Transverse colon (tissue), 4 donors: ENCODE measurements at regions not wholly inside any gene's neighbourhood (a gene's known extent, or its start where the extent isn't known, plus 50 kb on each side); places are given as distances from the start of the nearest gene placed in this dataset.

Experiments
- DNase-seq: peaks from one replicate; pipeline ENCODE4 v3.0.0-alpha.2; 2019
- H3K27ac ChIP-seq, 4 donors: fragments of 200-600 bp; sonication (generic); 2 replicates each; pipeline ENCODE4 v1.5.1; 2016 to 2018; ENCODE audit warnings: inconsistent platforms in 4 of 4
- H3K27me3 ChIP-seq: fragments of 200-600 bp; sonication (generic); 2 replicates; pipeline ENCODE4 v1.5.1; 2017; ENCODE audit warnings: inconsistent platforms
- H3K36me3 ChIP-seq, 4 donors: fragments of 200-600 bp; sonication (generic); 2 replicates each; pipeline ENCODE4 v1.5.1; 2017 to 2019; ENCODE audit warnings: inconsistent platforms in 4 of 4
- H3K4me1 ChIP-seq, 4 donors: fragments of 200-600 bp; sonication (generic); 2 replicates each; pipeline ENCODE4 v1.5.1; 2017 to 2020; ENCODE audit warnings: inconsistent platforms in 4 of 4
- H3K4me3 ChIP-seq, 4 donors: fragments of 200-600 bp; sonication (generic); 1 replicate in 1 of 4; 2 replicates in 3 of 4; pipeline versions ENCODE4 v1.5.1 to v1.6.1; 2017 to 2019; ENCODE audit warnings: inconsistent platforms in 4 of 4
- H3K9me3 ChIP-seq, 2 donors: fragments of 200-600 bp; sonication (generic); 2 replicates each; pipeline ENCODE4 v1.5.1; 2017 to 2019; ENCODE audit warnings: inconsistent platforms in 2 of 2
- EP300 ChIP-seq: sonication (generic); formaldehyde crosslinking; IDR thresholded peaks from one replicate; pipeline ENCODE4 v1.6.1; 2017; ENCODE audit warnings: antibody characterized with exemption, low read depth
- POLR2A ChIP-seq: fragments of 450-650 bp; IDR thresholded peaks from one replicate; pipeline ENCODE4 v1.6.1; 2016; ENCODE audit warnings: antibody characterized with exemption, mild to moderate bottlenecking, moderate library complexity
- POLR2AphosphoS5 ChIP-seq, 3 donors: sonication (generic); formaldehyde crosslinking; IDR thresholded peaks; one replicate each; pipeline ENCODE4 v1.6.1; 2016; ENCODE audit warnings: antibody characterized with exemption in 3 of 3
- WGBS, 2 donors: methylation state at CpG; one replicate each; pipeline ENCODE4 v1.1.5; 2018; ENCODE audit warnings: low coverage in 1 of 2; 5-methylcytosine and 5-hydroxymethylcytosine counted together
- in situ Hi-C, 4 donors: fragments of 200-750 bp; cut with MboI; loops; one replicate each; pipeline versions ENCODE4 v1.15.0 to v1.15.1; 2017; ENCODE audit warnings: low sequenced_read_pairs in 3 of 4, low pct_ligation_motif_present in 1 of 4, low pct_unique_long_range_greater_than_20kb in 1 of 4
- intact Hi-C: fragments of 100-400 bp; cut with DNase I; formaldehyde crosslinking; loops from one replicate; pipeline ENCODE4 v1.15.1; 2023; ENCODE audit warnings: low total_unique reads
- TF ChIP-seq, protein P1 (sequence below), 5 experiments: fragments of 200-600 bp in 3 of 5; fragments of 450-650 bp in 2 of 5; sonication (generic) in 3 of 5; IDR thresholded peaks; 1 replicate in 2 of 5; 2 replicates in 3 of 5; pipeline ENCODE4 v1.5.1; 2016 to 2017; ENCODE audit warnings: antibody characterized with exemption in 5 of 5, inconsistent platforms in 3 of 5, mild to moderate bottlenecking in 2 of 5, moderate library complexity in 1 of 5

DNA sequence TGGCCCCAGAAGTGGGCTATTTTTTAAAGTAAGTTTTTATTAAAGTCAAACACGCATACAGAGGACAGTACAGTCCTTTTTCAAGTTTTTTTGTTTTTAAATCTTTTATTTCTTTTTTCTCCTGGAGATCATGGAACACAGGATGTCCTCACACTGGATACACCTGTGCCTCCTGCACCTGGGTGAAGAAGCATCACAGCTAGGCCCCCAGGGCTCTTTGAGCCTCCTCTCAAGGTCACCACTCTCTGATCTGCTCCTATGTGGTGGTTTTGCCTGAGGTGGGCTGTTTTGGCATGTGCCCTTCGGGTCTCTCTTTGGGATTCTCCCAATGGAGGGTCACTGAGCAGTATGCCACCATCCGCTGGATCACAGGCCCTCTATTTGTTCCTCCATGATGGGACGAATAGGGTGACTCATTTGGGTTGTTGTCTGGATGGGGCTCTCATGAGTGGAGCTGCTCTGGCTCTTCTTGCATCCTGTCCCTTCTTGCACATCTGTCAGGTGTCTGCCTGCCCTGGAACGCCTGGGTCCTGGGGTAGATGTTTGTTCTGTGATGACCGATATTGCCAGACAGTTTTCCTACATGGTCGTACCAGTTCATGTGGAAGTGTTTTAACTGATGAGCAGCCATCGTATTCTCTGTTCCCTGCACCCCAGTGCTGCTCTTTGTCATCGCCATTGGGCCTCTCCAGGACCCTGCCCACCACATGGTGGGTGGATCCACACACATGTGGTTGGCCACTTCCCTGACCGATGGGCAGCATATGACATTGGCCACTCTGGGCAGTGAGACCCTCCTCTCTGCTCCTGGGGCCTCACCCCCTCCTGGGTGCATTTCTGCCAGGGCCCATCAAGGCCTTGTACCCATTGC lies 55.2 kb upstream of the MED9 start:
- 86 to 96% methylated on average over 1 to 10 of the region's 10 CpGs for WGBS, 2 donors
- intact Hi-C loops (no loop called here), in situ Hi-C loops (no loop called here)
- Histone ChIP-seq H3K27me3 (no peaks in the 10 kb centered on the region), H3K4me3 (no peak overlapping the region), H3K36me3 (no peaks in the 10 kb centered on the region), H3K4me1 (peaks cover 0 to 15% (median 5%) of the 10 kb centered on the region in 4 donors), H3K27ac (no peak overlapping the region), H3K9me3 (no peaks in the 10 kb centered on the region)
- no peak for DNase-seq
- TF ChIP-seq, protein P1, sequence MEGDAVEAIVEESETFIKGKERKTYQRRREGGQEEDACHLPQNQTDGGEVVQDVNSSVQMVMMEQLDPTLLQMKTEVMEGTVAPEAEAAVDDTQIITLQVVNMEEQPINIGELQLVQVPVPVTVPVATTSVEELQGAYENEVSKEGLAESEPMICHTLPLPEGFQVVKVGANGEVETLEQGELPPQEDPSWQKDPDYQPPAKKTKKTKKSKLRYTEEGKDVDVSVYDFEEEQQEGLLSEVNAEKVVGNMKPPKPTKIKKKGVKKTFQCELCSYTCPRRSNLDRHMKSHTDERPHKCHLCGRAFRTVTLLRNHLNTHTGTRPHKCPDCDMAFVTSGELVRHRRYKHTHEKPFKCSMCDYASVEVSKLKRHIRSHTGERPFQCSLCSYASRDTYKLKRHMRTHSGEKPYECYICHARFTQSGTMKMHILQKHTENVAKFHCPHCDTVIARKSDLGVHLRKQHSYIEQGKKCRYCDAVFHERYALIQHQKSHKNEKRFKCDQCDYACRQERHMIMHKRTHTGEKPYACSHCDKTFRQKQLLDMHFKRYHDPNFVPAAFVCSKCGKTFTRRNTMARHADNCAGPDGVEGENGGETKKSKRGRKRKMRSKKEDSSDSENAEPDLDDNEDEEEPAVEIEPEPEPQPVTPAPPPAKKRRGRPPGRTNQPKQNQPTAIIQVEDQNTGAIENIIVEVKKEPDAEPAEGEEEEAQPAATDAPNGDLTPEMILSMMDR (IDR thresholded peaks at IDR 0.05): no peak
- TF ChIP-seq POLR2AphosphoS5 (IDR thresholded peaks at IDR 0.05) (no peak), POLR2A (no peak), EP300 (no peak)

DNA sequence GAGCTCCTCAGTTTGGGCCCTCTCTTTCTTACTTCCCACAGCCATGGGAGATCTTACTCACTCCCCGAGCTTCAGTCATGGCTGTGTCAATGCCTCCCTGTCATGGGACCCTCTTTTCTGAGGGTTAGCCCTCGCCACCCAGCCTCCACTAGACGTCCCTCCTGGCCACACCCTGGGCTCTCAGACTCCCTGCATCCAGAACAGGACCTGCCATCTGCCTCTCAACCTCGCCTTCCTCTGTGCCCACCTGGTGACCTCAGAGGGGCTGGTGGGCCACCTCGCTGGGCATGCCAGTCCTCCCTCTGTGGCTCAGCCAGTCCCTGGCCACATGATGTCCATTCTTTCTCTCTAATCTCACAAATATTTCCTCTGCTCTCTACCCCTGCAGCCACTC lies 54.6 kb upstream of the MED9 start:
- 80 to 81% methylated on average over 1 to 5 of the region's 5 CpGs for WGBS, 2 donors
- H3K4me1 ChIP-seq: peaks cover 0 to 9% (median 5%) of the 10 kb centered on the region in 4 donors
- no peaks in the 10 kb centered on the region for H3K36me3 ChIP-seq
- TF ChIP-seq POLR2AphosphoS5 (IDR thresholded peaks at IDR 0.05) (no peak), POLR2A (no peak), EP300 (no peak)
- TF ChIP-seq, protein P1 (IDR thresholded peaks at IDR 0.05): no peak
- intact Hi-C loops (no loop called here), in situ Hi-C loops (no loop called here)
- no peak for DNase-seq
- H3K9me3 ChIP-seq: no peaks in the 10 kb centered on the region
- no peak overlapping the region for H3K4me3 ChIP-seq
- H3K27me3 ChIP-seq: no peaks in the 10 kb centered on the region
- H3K27ac ChIP-seq: no peak overlapping the region

DNA sequence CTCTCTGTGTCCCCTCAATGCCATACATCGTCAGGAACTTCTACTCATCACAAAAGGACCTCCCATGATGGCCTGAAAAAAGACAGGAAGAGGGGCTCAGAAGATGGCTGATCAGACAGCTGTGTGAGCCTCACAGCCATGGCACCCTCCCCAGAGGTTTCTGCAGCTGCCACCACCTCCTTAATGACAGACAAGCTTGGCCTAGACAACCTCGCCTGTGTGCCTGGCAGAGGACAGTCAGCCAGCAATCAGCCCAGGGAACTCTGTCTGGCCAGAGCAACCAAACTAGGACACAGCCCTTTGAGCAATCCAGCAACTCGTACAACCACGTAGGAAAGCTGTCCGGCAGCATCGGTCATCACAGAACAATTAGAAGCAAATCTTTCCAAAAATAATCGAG lies 54.2 kb upstream of the MED9 start:
- no peak overlapping the region for H3K4me3 ChIP-seq
- peaks cover 0 to 6% (median 4%) of the 10 kb centered on the region in 4 donors for H3K4me1 ChIP-seq
- H3K36me3 ChIP-seq: no peaks in the 10 kb centered on the region
- WGBS, 2 donors: 90 to 97% methylated on average over 6 to 7 of the region's 7 CpGs
- in situ Hi-C loops (no loop called here), intact Hi-C loops (no loop called here)
- H3K27ac ChIP-seq: no peak overlapping the region
- no peak for DNase-seq
- no peaks in the 10 kb centered on the region for H3K9me3 ChIP-seq
- H3K27me3 ChIP-seq: no peaks in the 10 kb centered on the region
- TF ChIP-seq POLR2A: no peak
- TF ChIP-seq, protein P1 (IDR thresholded peaks at IDR 0.05): no peak
- no peak for TF ChIP-seq EP300
- TF ChIP-seq POLR2AphosphoS5 (IDR thresholded peaks at IDR 0.05): no peak

DNA sequence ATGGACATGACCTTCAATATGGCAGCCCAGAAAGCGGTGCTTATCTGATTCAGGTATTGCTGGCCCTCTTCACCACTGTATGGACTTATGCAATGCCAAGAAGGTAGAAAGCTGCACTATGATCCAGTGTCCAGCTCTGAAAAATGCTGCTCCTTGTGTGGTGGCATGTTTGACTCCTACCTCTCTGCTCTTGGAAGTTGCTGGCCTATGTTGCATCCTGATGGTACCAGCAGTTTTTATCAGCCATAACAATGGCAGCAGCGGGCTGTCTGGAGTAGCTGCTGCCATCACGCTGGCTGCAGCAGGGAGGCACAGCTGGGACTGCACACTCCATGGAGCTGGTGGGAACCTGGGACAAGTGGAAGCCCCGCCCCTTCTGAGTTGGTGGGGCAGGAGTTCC lies 53.1 kb upstream of the MED9 start:
- no peak overlapping the region for H3K4me3 ChIP-seq
- in situ Hi-C loops (no loop called here), intact Hi-C loops (no loop called here)
- H3K4me1 ChIP-seq: peaks cover 0 to 4% (median 3%) of the 10 kb centered on the region in 4 donors
- WGBS, 2 donors: 77 to 100% methylated on average over 1 to 4 of the region's 4 CpGs
- no peaks in the 10 kb centered on the region for H3K9me3 ChIP-seq
- no peaks in the 10 kb centered on the region for H3K36me3 ChIP-seq
- TF ChIP-seq POLR2A (no peak), EP300 (no peak), POLR2AphosphoS5 (IDR thresholded peaks at IDR 0.05) (no peak)
- TF ChIP-seq, protein P1 (IDR thresholded peaks at IDR 0.05): no peak
- no peak overlapping the region for H3K27ac ChIP-seq
- H3K27me3 ChIP-seq: no peaks in the 10 kb centered on the region
- DNase-seq: no peak
